Nephron progenitor cell (in vitro differentiated cells): ENCODE measurements at regions not wholly inside any gene's neighbourhood (a gene's known extent, or its start where the extent isn't known, plus 50 kb on each side); places are given as distances from the start of the nearest gene placed in this dataset.

Source experiments
- DNase-seq: peaks from one replicate; pipeline ENCODE4 v3.0.0; 2021
- H3K27ac Mint-ChIP-seq: 2 replicates; pipeline ENCODE4 v1.8.0; 2021; ENCODE audit warnings: mild to moderate bottlenecking, moderate library complexity, mixed read lengths
- H3K27me3 Mint-ChIP-seq: 2 replicates; pipeline ENCODE4 v1.8.0; 2021; ENCODE audit warnings: mild to moderate bottlenecking, low read depth, mixed read lengths; ENCODE audit not compliant: poor library complexity
- H3K36me3 Mint-ChIP-seq: 2 replicates; pipeline ENCODE4 v1.8.0; 2021; ENCODE audit warnings: low read depth, mixed read lengths
- H3K4me1 Mint-ChIP-seq: 2 replicates; pipeline ENCODE4 v1.8.0; 2021; ENCODE audit warnings: mixed read lengths
- H3K4me3 Mint-ChIP-seq: 2 replicates; pipeline ENCODE4 v1.8.0; 2021; ENCODE audit warnings: mild to moderate bottlenecking, moderate library complexity, mixed read lengths
- H3K9me3 Mint-ChIP-seq: 2 replicates; pipeline ENCODE4 v1.8.0; 2021; ENCODE audit warnings: mild to moderate bottlenecking, moderate library complexity, mixed read lengths
- CTCF ChIP-seq: fragments of 200-600 bp; sonication (generic); IDR thresholded peaks from 2 replicates; pipeline ENCODE4 v1.5.0; 2021; ENCODE audit warnings: antibody characterized with exemption

GRCh38 chr5:158601118-158601517 is 498.6 kb downstream of the EBF1 start:
- no peaks in the 10 kb centered on the region for H3K4me1 Mint-ChIP-seq
- H3K27ac Mint-ChIP-seq: no peak overlapping the region
- no peaks in the 10 kb centered on the region for H3K27me3 Mint-ChIP-seq
- TF ChIP-seq CTCF: no peak
- H3K36me3 Mint-ChIP-seq: no peaks in the 10 kb centered on the region
- H3K9me3 Mint-ChIP-seq: peaks cover 10% of the 10 kb centered on the region
- DNase-seq: no peak
- H3K4me3 Mint-ChIP-seq: no peak overlapping the region

GRCh38 chr5:158600679-158601078 is 499.0 kb downstream of the EBF1 start:
- no peaks in the 10 kb centered on the region for H3K27me3 Mint-ChIP-seq
- no peaks in the 10 kb centered on the region for H3K4me1 Mint-ChIP-seq
- H3K36me3 Mint-ChIP-seq: no peaks in the 10 kb centered on the region
- H3K27ac Mint-ChIP-seq: no peak overlapping the region
- no peak for TF ChIP-seq CTCF
- no peak for DNase-seq
- H3K4me3 Mint-ChIP-seq: no peak overlapping the region
- peaks cover 10% of the 10 kb centered on the region for H3K9me3 Mint-ChIP-seq

- Mint-ChIP-seq H3K27ac (no peak overlapping the region), H3K27me3 (no peaks in the 10 kb centered on the region), H3K36me3 (no peaks in the 10 kb centered on the region), H3K9me3 (peaks cover 10% of the 10 kb centered on the region), H3K4me3 (no peak overlapping the region), H3K4me1 (no peaks in the 10 kb centered on the region)
- DNase-seq: no peak
- TF ChIP-seq CTCF: no peak
These were observed 500.6 kb downstream of the EBF1 start for GRCh38 chr5:158599157-158599556.

GRCh38 chr5:158594595-158595242 is 505.0 kb downstream of the EBF1 start:
- peaks cover 10% of the 10 kb centered on the region for H3K9me3 Mint-ChIP-seq
- no peaks in the 10 kb centered on the region for H3K36me3 Mint-ChIP-seq
- peaks cover 3% of the 10 kb centered on the region for H3K27me3 Mint-ChIP-seq
- peaks cover 23% of the 10 kb centered on the region for H3K4me1 Mint-ChIP-seq
- H3K27ac Mint-ChIP-seq: no peak overlapping the region
- no peak for DNase-seq
- TF ChIP-seq CTCF: no peak
- no peak overlapping the region for H3K4me3 Mint-ChIP-seq

GRCh38 chr5:158593925-158594324 is 505.8 kb downstream of the EBF1 start:
- Mint-ChIP-seq H3K9me3 (peaks cover 10% of the 10 kb centered on the region), H3K27ac (no peak overlapping the region), H3K4me1 (peaks cover 23% of the 10 kb centered on the region), H3K36me3 (no peaks in the 10 kb centered on the region), H3K4me3 (no peak overlapping the region), H3K27me3 (peaks cover 3% of the 10 kb centered on the region)
- TF ChIP-seq CTCF: no peak
- no peak for DNase-seq

GRCh38 chr5:158591301-158591863 is 508.3 kb downstream of the EBF1 start:
- Mint-ChIP-seq H3K4me3 (no peak overlapping the region), H3K27ac (peak overlapping the region; percentile 62), H3K27me3 (peaks cover 3% of the 10 kb centered on the region), H3K4me1 (peaks cover 23% of the 10 kb centered on the region), H3K9me3 (peaks cover under 1% of the 10 kb centered on the region), H3K36me3 (no peaks in the 10 kb centered on the region)
- TF ChIP-seq CTCF: no peak
- peak; percentile 32 for DNase-seq
